ENCODE measurements at regions not wholly inside any gene's neighbourhood (a gene's known extent, or its start where the extent isn't known, plus 50 kb on each side); places are given as distances from the start of the nearest gene placed in this dataset.
"Not testable (repeated sequence)": the region's sequence is repeated elsewhere in the genome, so short reads cannot be mapped to it uniquely, and the experiment has no call there.

DNA sequence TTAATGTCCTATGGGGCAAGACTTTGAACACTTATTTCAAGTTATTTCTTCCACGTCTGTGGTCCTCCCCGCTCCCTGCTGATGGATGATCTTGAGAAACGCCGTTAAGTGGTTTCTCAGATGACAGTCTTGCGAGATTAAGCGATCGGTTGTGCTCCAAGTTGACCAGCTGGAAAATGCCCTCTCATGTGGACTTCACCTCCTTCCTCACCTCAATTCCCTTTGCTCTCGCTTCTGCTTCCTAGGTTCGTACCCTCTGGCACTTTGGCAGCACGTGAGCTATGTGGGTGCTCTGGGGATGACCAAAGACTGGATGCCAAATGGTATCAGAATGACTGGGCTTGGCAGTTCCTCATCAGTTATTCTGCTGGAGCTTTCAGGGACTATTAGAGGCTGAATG is 480.0 kb downstream of the ZNF536 start:
- no peaks in the 10 kb centered on the region for H3K36me3 ChIP-seq (ENCODE audit: insufficient read depth, low read length)
- no peaks in the 10 kb centered on the region for H3K27me3 ChIP-seq (ENCODE audit: insufficient read depth, low read length)
- no peaks in the 10 kb centered on the region for H3K9me3 ChIP-seq (ENCODE audit: insufficient read depth, low read depth, low read length)
- H3K9ac ChIP-seq (ENCODE audit: low read depth, low read length), result no peak overlapping the region
- no peak overlapping the region for H3K4me3 ChIP-seq (ENCODE audit: low read length)
- no peak overlapping the region for H3K27ac ChIP-seq (ENCODE audit: low read depth, low read length)
- no peaks in the 10 kb centered on the region for H3K4me1 ChIP-seq (ENCODE audit: insufficient read depth, low read length)
- 95% methylated on average over 10 of the region's 10 CpGs for WGBS

GRCh38 chr19:30851646-30852045 is 479.5 kb downstream of the ZNF536 start:
- H3K27ac ChIP-seq (ENCODE audit: low read depth, low read length), result no peak overlapping the region
- WGBS, result 88% methylated on average over 2 of the region's 2 CpGs
- H3K27me3 ChIP-seq (ENCODE audit: insufficient read depth, low read length), result no peaks in the 10 kb centered on the region
- no peaks in the 10 kb centered on the region for H3K36me3 ChIP-seq (ENCODE audit: insufficient read depth, low read length)
- H3K4me3 ChIP-seq (ENCODE audit: low read length), result no peak overlapping the region
- H3K4me1 ChIP-seq (ENCODE audit: insufficient read depth, low read length), result no peaks in the 10 kb centered on the region
- H3K9me3 ChIP-seq (ENCODE audit: insufficient read depth, low read depth, low read length), result no peaks in the 10 kb centered on the region
- H3K9ac ChIP-seq (ENCODE audit: low read depth, low read length), result no peak overlapping the region

- Histone ChIP-seq H3K36me3 (ENCODE audit: insufficient read depth, low read length) (no peaks in the 10 kb centered on the region), H3K27me3 (ENCODE audit: insufficient read depth, low read length) (no peaks in the 10 kb centered on the region), H3K27ac (ENCODE audit: low read depth, low read length) (no peak overlapping the region), H3K9me3 (ENCODE audit: insufficient read depth, low read depth, low read length) (no peaks in the 10 kb centered on the region), H3K4me1 (ENCODE audit: insufficient read depth, low read length) (no peaks in the 10 kb centered on the region), H3K9ac (ENCODE audit: low read depth, low read length) (no peak overlapping the region), H3K4me3 (ENCODE audit: low read length) (no peak overlapping the region)
- 93% methylated on average over 9 of the region's 9 CpGs for WGBS
Measured at GRCh38 chr19:30848636-30849425, 476.6 kb downstream of the ZNF536 start.

DNA sequence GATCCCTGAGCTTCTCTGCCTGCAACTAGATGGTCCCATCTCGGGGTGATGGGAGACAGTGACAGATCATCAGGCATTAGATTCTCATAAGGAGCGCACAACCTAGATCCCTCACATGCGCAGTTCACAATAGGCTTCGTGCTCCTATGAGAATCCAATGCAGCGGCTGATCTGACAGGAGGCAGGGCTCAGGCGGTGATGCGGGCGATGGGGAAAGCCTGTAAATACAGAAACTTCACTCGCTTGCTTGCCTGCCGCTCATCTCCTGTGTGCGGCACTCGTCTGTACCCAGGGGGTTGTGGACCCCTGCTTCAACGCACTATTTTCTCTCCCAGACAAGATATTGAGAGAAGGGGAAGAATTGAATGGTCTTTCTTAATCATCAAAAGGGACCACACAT is 473.9 kb downstream of the ZNF536 start:
- H3K9me3 ChIP-seq (ENCODE audit: insufficient read depth, low read depth, low read length), result no peaks in the 10 kb centered on the region
- H3K4me1 ChIP-seq (ENCODE audit: insufficient read depth, low read length), result no peaks in the 10 kb centered on the region
- H3K27me3 ChIP-seq (ENCODE audit: insufficient read depth, low read length), result no peaks in the 10 kb centered on the region
- no peaks in the 10 kb centered on the region for H3K36me3 ChIP-seq (ENCODE audit: insufficient read depth, low read length)
- H3K27ac ChIP-seq (ENCODE audit: low read depth, low read length), result no peak overlapping the region
- no peak overlapping the region for H3K4me3 ChIP-seq (ENCODE audit: low read length)
- no peak overlapping the region for H3K9ac ChIP-seq (ENCODE audit: low read depth, low read length)
- WGBS, result 90% methylated on average over 12 of the region's 13 CpGs

- H3K4me1 ChIP-seq (ENCODE audit: insufficient read depth, low read length), result no peaks in the 10 kb centered on the region
- H3K9me3 ChIP-seq (ENCODE audit: insufficient read depth, low read depth, low read length), result 0 out of 2 replicates have a peak, but pooled peaks cover 2% of the 10 kb centered on the region
- H3K27ac ChIP-seq (ENCODE audit: low read depth, low read length), result no peak overlapping the region
- H3K9ac ChIP-seq (ENCODE audit: low read depth, low read length), result no peak overlapping the region
- no peaks in the 10 kb centered on the region for H3K36me3 ChIP-seq (ENCODE audit: insufficient read depth, low read length)
- H3K27me3 ChIP-seq (ENCODE audit: insufficient read depth, low read length), result no peaks in the 10 kb centered on the region
- WGBS, result 94% methylated on average over 8 of the region's 8 CpGs
- H3K4me3 ChIP-seq (ENCODE audit: low read length), result no peak overlapping the region
Measured at GRCh38 chr19:30842926-30843325, 470.7 kb downstream of the ZNF536 start.

GRCh38 chr19:30841934-30842333 is 469.8 kb downstream of the ZNF536 start:
- Histone ChIP-seq H3K9ac (ENCODE audit: low read depth, low read length) (no peak overlapping the region), H3K27me3 (ENCODE audit: insufficient read depth, low read length) (no peaks in the 10 kb centered on the region), H3K36me3 (ENCODE audit: insufficient read depth, low read length) (no peaks in the 10 kb centered on the region), H3K27ac (ENCODE audit: low read depth, low read length) (no peak overlapping the region), H3K4me1 (ENCODE audit: insufficient read depth, low read length) (no peaks in the 10 kb centered on the region), H3K9me3 (ENCODE audit: insufficient read depth, low read depth, low read length) (0 out of 2 replicates have a peak, but pooled peaks cover 2% of the 10 kb centered on the region), H3K4me3 (ENCODE audit: low read length) (no peak overlapping the region)
- WGBS, result 96% methylated on average over 5 of the region's 5 CpGs

DNA sequence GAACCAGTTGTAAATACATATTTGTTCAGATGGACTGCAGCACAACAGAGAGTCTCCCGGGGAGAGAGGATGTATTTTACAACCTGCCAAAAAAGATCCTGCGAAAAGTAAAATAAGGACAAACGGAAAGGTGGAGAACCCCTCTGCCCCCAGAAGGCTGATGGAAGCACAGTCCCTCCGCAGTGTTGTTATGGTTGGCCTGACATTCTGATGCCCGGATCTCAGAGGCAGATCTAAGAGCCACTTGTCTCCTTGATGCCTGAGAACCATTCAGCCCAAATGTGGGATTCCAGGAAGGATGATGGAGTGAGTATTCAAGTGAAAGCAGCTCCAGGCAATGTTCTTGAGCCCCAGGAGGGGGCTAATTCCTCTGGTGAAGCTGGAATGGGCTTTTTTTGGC is 458.7 kb downstream of the ZNF536 start:
- no peaks in the 10 kb centered on the region for H3K9me3 ChIP-seq (ENCODE audit: insufficient read depth, low read depth, low read length)
- no peaks in the 10 kb centered on the region for H3K27me3 ChIP-seq (ENCODE audit: insufficient read depth, low read length)
- H3K27ac ChIP-seq (ENCODE audit: low read depth, low read length), result no peak overlapping the region
- H3K4me1 ChIP-seq (ENCODE audit: insufficient read depth, low read length), result no peaks in the 10 kb centered on the region
- H3K4me3 ChIP-seq (ENCODE audit: low read length), result no peak overlapping the region
- 92% methylated on average over 5 of the region's 5 CpGs for WGBS
- no peak overlapping the region for H3K9ac ChIP-seq (ENCODE audit: low read depth, low read length)
- H3K36me3 ChIP-seq (ENCODE audit: insufficient read depth, low read length), result no peaks in the 10 kb centered on the region

DNA sequence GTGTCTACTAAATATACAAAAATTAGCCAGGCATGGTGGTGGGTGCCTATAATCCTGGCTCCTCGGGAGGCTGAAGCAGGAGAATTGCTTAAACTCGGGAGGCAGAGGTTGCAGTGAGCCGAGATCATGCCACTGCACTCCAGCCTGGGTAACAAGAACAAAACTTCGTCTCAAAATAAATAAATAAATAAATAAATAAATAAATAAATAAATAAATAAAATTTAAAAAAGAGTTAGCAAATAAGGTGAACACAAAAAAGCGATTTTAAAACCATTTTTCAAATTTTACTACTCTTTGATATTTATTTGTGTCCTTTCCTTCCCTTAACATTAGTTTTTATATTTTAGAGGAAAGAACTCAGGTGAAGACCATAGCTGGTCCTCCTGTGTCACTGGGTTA is 453.3 kb downstream of the ZNF536 start:
- H3K27me3 ChIP-seq (ENCODE audit: insufficient read depth, low read length); H3K36me3 ChIP-seq (ENCODE audit: insufficient read depth, low read length); H3K27ac ChIP-seq (ENCODE audit: low read depth, low read length); H3K9me3 ChIP-seq (ENCODE audit: insufficient read depth, low read depth, low read length); H3K4me1 ChIP-seq (ENCODE audit: insufficient read depth, low read length); H3K4me3 ChIP-seq (ENCODE audit: low read length); H3K9ac ChIP-seq (ENCODE audit: low read depth, low read length): not testable (repeated sequence)
- 97% methylated on average over 3 of the region's 5 CpGs for WGBS

DNA sequence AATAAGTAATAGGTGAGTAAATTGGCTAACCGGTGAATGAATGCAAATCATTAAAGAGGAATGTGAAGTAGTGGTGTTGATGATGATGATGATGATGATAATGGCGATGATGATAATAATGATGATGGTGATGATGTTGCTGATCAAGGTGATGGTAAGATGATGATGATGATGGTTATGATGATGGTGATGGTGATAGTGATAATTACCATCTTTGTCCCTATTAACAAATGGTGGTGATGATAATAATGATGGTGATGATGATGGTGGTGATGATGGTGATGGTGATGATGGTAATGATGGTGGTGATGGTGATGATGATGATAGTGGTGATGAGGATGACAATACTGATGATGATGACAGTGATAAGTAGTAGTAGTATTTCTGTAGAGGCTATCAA is 452.6 kb downstream of the ZNF536 start:
- Histone ChIP-seq H3K9me3 (ENCODE audit: insufficient read depth, low read depth, low read length) (0 out of 2 replicates have a peak, but pooled peaks cover 6% of the 10 kb centered on the region), H3K4me3 (ENCODE audit: low read length) (no peak overlapping the region), H3K36me3 (ENCODE audit: insufficient read depth, low read length) (no peaks in the 10 kb centered on the region), H3K27me3 (ENCODE audit: insufficient read depth, low read length) (no peaks in the 10 kb centered on the region), H3K9ac (ENCODE audit: low read depth, low read length) (no peak overlapping the region), H3K4me1 (ENCODE audit: insufficient read depth, low read length) (no peaks in the 10 kb centered on the region), H3K27ac (ENCODE audit: low read depth, low read length) (no peak overlapping the region)
- 95% methylated on average over 2 of the region's 2 CpGs for WGBS

GRCh38 chr19:30817965-30818567 is 445.9 kb downstream of the ZNF536 start:
- no peak overlapping the region for H3K4me3 ChIP-seq (ENCODE audit: low read length)
- WGBS, result 93% methylated on average over 3 of the region's 3 CpGs
- H3K27ac ChIP-seq (ENCODE audit: low read depth, low read length), result no peak overlapping the region
- H3K9me3 ChIP-seq (ENCODE audit: insufficient read depth, low read depth, low read length), result 0 out of 2 replicates have a peak, but pooled peaks cover 1% of the 10 kb centered on the region
- no peak overlapping the region for H3K9ac ChIP-seq (ENCODE audit: low read depth, low read length)
- H3K27me3 ChIP-seq (ENCODE audit: insufficient read depth, low read length), result no peaks in the 10 kb centered on the region; the same call in 1 of the 2 replicates
- H3K4me1 ChIP-seq (ENCODE audit: insufficient read depth, low read length), result no peaks in the 10 kb centered on the region
- no peaks in the 10 kb centered on the region for H3K36me3 ChIP-seq (ENCODE audit: insufficient read depth, low read length)

- no peaks in the 10 kb centered on the region; the same call in 1 of the 2 replicates for H3K27me3 ChIP-seq (ENCODE audit: insufficient read depth, low read length)
- 94% methylated on average over 12 of the region's 12 CpGs for WGBS
Measured at GRCh38 chr19:30817197-30817596, 445.0 kb downstream of the ZNF536 start.

More at GRCh38 chr19:30817197-30817596, 445.0 kb downstream of the ZNF536 start:
- Histone ChIP-seq H3K27ac (ENCODE audit: low read depth, low read length) (no peak overlapping the region), H3K9ac (ENCODE audit: low read depth, low read length) (no peak overlapping the region), H3K9me3 (ENCODE audit: insufficient read depth, low read depth, low read length) (no peaks in the 10 kb centered on the region), H3K4me1 (ENCODE audit: insufficient read depth, low read length) (peaks cover 3% of the 10 kb centered on the region; the same call in 1 of the 2 replicates), H3K4me3 (ENCODE audit: low read length) (no peak overlapping the region), H3K36me3 (ENCODE audit: insufficient read depth, low read length) (no peaks in the 10 kb centered on the region)
